Stimulated activated CD4-positive, alpha-beta T cell treated with anti-CD3 and anti-CD28 coated beads, Interleukin-1b, Interleukin-23, amount 100 ng/mL, for 1 hour (primary cell): ENCODE measurements at regions not wholly inside any gene's neighbourhood (a gene's known extent, or its start where the extent isn't known, plus 50 kb on each side); places are given as distances from the start of the nearest gene placed in this dataset.

Experiments
- DNase-seq, 2 donors: peaks; one replicate each; pipeline ENCODE4 v3.0.0-alpha.2; 2020; ENCODE audit warnings: low read depth in 2 of 2

DNA sequence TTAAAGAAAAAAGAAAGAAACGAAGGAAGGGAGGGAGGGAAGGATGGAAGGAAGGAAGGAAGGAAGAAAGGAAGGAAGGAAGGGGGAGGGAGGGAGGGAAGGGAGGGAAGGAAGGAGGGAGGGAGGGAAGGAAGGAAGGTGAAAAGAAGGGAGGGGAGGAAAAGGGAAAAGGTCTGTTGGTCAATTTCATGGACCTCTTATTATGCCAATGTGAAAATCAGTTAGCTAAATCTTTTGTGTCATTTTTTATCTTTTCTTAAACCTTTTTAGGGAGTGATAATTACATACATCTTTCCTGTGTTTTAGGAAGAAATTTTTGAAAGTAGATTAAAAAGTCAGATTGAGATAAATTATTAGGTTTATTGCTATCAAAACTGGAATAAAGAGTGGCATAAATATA is 670.2 kb upstream of the CITED2 start:
- DNase-seq: no peak

DNA sequence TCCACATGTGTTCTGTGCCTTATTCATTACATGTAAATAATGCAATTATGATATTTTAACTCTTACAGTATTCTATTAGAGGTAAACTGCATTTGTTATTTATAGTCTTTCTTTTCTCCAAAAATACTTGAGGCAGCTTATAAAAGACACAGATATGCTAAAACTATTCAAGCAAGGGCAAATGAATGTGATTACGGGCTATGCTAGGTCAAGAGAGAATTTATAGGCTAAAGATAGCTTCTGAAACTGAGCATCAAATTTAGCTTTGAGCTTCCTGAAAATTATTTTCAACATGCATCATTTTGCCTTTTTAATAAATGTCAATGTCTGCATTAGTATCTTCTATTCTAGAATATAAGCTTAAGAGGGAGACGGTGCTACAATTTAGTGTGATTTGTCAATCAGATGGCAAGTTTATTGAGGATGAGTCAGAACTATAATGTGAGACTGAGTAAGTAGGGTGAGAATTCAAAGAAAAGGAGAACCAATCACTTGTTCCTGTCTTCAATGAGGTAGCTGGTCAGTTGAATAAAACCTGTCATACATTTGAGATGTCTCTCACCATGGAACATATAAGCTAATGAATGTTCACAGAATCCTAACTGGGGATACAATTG is 669.4 kb upstream of the CITED2 start:
- no peak for DNase-seq

DNA sequence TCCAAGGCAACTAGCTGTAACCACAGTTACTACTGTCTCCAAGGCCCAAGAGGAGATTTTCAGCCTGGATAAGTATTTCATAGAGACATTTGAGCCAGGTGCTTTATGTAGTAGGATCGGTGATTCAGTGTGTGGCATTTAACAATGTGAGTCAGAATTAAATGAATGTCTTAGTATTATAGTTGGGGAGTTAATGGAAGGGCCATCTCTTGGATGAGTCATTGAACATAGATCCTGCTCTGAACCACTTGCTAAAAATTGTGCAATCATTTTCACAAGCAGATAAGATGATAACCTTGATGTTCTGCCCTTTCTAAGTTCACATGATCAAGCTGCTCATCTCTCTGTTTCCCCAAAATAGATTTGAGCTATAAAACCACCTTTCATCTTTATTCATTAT is 668.9 kb upstream of the CITED2 start:
- DNase-seq: no peak

DNA sequence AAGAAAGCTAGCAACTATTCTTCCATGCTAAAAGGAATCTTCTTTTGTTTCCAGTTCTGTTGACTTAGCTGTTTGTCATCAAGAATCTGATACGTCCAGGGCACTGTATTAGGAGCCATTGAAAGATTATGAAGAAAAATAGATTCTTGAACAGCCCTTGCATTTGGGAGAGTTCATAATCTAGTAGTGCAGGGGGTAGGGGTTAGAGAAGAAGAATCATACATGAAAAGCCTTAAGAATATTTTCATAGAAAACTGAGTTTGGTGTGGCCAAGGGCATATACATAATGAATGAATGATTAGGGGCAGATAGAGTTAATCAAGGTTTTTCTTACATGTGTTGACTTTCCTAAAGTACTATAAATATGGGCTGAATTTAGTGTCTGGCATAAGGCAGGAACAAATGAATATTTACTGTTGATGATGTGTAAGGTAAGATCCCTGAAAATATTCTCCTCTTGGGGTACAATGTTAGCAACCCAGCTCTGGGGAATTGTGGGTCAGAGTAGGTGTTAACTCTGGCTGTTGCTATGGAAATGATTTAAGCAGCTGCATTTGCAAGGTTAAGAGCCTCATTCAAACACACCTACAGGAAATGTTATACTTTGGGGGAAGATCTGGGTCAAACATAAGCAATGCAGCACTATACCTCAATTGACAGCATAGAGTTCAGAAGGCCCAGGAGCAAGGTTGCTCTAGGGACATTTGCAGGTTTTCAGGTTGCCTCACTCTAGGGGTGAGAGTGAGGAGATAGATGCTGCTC is 667.3 kb upstream of the CITED2 start:
- DNase-seq: no peak

DNA sequence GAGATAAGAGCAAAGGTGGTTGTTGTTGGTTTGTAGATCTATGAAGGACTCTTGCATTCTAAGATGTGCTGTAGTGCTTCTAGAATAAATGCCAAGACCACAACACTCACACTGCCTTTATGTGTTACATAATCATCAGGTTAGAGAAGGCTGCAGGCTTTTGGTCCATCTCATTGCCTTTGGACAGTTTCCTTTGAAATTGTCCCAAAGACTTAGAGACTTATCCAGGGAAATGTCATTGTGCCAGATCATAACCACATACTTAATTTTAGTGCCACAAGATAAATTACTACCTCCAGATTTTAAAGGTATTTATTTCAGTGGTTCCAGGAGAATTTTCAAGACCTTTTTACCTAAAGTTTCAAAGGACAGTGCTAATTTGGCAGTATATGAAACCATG is 666.6 kb upstream of the CITED2 start:
- DNase-seq: no peak

DNA sequence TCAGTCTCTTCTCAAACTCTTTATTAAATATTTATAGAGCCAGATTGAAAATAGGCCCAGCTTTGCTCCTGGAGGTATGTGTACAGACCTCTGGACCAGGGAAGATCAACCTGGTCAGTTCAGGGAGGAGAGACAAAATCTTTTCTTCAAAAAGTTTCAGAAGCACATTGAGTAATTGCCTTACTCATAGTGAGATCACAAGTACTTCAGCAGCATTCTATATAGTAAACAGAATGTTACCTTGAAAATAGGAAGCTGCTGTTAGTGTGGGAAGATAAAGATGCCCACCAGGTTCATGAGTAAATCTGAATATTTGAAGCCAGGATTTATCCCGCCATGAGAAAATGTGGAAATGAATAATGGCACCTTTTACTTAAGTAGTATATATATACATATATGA is 665.9 kb upstream of the CITED2 start:
- no peak for DNase-seq

DNA sequence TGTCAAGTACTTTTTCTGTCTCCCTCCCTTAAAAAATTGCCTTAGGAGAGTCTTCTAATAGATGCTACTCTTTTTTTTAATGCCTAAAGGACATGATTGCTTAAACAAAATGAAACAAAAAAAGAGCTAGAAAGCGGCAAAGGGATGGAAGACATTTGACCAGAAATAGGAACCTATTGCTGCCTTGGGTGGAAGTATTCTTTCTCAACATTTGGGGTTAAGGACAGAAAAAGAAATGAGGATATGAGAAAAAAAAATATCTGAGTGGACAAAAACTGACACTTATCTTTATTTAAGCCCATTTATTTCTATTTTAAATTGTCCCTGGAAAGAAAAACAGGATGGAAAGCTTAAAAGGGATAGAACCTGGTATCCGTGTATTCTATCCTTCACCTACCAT is 664.9 kb upstream of the CITED2 start:
- no peak for DNase-seq

DNA sequence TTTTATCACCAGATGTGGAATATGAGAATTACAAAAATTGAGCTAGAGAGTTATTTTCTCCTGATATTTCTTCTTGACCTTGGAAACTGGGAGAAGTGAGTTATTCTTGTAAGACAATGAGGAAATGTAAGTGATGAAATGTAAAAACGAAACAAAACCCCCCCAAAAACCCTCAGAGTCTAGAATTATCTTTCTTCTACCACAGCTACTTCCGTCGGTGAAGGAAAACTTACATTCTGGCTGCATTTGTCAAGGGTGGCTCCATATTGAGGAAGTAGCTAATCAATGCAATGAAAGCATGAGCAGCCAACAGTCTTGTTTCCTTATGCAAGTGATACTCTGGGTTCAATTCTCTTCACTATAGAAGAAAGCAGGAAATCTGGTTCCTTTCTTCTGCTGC is 661.7 kb upstream of the CITED2 start:
- DNase-seq: no peak

DNA sequence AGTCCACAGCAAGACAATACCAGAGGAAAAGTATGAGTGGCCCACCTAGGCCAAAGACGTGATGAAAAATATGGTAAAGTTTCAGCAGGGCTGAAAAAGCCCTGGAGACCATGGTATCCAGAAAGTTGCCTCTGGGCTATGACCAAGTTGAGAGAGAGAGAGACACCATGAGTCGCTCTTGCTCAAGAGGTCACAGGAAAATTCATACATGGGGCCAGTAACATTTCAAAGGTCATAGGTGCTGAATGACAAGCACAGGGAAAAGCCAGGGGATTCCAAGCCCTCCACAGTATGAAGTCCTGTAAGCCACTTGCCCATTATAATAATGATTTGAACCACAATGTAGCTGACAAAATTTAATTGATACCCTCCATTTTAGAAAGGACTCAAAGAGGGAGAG is 657.7 kb upstream of the CITED2 start:
- no peak for DNase-seq

DNA sequence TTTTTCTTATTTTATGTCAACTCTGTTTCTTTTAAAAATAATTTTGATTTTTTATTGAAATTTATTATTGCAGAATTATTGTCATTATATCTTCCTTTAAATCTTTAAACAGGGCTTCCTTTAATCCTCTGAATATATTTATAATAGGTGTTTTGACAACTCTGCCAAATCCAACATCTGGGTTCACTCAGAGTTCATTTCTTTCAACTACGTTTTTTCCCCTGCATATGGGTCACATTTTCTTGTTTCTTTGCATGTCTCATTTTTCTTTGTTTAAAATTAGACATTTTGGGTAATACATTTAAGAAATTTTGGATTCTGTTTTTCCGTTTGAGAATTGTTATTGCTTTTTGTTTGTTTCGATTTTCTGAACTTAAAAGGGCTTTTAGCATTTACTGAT is 655.1 kb upstream of the CITED2 start:
- DNase-seq: no peak

DNA sequence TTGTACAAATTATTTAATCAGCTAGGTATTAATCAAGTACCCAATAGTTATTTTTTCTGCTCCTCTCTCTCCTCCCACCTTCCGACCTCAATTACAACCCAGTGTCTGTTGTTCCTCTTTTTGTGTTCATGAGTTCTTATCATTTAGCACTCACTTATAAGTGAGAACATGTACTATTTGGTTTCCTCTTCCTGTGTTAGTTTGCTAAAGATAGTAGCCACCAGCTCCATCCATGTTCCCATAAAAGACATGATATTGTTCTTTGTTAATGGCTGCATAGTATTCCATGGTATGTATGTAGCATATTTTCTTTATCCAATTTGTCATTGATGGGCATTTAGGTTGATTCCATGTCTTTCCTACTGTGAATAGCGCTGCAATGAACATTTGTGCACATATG is 652.8 kb upstream of the CITED2 start:
- no peak for DNase-seq

DNA sequence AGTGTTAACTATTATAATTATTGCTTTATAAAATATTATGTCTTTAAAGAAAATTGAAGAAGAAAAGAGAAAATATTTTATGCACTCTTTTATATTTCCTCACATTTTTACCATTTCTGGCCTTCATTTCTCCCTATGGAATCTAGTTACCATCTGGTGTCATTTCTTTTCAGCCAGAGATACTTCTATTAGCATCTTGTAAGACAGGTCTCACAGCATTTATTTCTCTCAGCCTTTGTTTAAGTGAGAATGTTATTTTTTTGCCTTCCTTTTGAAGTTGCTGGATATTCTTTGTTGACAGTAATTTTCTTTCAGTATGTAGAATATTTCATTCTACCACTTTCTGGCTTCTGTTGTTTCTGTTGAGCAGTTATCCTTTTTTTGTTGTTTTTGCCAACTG is 652.1 kb upstream of the CITED2 start:
- no peak for DNase-seq

DNA sequence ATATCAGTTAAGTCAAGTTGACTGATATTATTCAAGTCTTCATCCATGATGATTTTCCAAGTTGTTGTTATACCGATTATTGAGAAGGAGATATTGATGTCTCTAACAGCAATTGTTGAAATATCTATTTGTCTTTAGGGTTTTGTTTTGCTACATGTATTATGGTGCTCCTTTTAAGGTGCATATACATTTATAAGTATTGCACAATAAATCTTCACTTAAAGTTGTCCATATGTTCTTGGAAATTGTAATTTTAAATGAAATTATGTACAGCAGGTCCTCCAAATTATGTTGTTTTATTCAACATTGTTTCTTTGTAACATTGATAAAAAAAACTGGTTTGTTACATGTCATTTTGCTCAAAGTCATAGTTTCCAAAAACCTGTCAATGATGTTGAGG is 650.7 kb upstream of the CITED2 start:
- no peak for DNase-seq

DNA sequence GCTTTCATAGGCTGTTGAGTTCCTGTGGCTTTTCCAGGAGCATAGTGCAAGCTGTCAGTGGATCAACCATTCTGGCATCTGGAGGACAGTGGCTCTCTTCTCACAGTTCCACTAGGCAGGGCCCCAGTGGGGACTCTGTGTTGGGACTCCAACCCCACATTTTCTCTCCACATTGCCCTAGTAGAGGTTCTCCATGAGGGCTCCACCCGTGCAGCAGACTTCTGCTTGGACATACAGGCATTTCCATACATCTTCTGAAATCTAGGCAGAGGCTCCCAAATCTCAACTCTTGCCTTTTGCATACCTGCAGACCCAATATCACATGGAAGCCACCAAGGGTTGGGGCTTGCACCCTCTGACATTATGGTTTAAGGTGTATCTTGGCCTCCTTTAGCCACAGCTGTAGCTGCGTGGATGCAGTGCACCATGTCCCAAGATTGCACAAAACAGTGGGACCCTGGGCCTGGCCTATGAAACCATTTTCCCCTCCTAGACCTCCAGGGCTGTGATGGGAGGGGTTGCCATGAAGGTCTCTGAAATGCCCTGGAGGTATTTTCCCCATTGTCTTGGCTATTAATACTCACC is 645.9 kb upstream of the CITED2 start:
- DNase-seq: no peak

DNA sequence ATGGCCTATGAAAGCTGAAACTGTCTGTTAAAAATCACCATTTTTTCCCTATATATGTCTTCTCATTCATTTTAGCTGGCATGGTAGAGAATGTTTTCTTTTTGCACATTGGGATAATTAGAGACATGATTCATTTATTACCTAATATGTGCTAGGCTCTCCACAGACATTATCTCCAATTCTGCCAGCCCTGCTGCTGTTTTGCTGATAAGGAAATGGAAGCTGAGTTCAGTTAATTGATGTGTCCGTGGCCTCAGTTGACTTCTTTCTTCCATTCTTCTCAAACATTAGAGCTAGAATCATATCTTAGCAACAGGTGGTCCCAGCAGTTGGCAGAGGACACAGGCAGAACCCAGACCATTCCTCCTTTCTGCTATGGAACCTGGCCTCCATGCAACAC is 644.1 kb upstream of the CITED2 start:
- DNase-seq: no peak

DNA sequence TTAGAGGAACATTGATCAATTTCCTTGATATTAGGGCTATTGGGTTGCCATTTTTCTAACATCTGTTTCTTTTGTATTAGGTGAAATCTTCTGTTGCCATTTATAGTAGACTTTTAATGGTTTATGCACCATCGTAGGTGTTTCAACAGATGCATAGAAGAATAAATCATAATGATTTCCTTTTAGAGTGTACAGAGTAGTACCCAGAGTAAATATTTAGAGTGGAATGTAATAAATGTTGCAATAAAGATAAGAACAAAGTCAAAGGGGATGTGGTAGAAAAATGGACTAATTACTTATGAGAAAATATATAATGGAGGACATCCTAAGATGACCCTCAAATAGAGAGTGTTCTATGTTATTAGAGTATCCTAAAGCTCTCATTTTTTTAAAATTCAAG is 643.0 kb upstream of the CITED2 start:
- no peak for DNase-seq

DNA sequence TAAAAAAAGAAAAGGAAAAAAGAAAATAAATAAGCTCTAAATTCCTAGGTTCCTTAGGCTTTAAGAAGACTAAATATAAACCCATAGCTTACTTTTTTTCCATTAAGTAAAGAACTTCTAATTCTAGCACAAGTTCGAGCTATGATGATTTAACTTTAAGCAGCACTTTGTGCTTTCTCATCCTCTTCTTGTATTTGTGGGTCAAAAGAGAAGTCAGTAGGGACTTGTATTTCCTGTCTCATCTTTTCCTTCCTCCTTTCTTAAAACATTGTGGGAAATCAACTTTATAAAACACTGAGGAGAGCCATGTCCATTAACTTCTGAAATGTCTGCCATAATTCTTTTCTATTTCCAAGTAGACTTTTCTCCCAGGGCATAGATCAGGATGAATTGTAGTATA is 637.7 kb upstream of the CITED2 start:
- no peak for DNase-seq

DNA sequence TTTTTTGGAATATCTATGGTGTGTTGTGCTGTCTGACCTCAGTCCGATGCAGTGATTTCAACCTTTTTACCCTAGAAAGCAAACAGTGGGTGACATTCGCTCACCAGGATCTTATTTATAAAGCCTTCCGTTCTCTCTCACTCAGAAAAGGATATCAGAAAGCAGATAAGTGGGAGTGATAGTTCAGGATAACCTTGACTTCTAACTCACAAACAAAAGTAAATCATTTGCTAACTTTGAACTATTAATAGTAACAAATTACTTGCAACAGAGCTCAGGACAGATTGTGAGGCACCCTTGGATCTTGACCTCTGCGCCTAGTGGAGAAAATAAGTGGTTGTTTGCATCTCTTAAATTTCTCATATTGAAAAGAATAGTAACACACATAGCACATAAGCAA is 637.1 kb upstream of the CITED2 start:
- DNase-seq: no peak

DNA sequence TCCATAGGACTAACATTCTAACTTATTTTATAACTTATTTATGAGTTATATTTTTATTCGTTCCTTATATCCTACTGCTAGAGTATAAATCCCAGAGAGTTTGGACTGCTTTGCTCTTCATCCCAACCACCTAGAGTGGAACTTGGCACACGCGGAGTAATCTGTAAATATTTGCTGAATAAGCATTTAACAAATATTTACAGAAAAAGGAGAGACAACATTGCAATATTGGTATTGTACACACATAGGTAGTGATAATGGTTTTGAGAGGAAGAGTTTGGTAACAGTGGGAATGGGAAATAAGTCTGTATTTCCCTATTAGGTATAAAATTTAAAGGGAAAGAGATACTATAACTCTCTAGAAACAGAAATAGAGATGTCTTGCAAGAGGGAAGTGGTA is 634.8 kb upstream of the CITED2 start:
- no peak for DNase-seq

DNA sequence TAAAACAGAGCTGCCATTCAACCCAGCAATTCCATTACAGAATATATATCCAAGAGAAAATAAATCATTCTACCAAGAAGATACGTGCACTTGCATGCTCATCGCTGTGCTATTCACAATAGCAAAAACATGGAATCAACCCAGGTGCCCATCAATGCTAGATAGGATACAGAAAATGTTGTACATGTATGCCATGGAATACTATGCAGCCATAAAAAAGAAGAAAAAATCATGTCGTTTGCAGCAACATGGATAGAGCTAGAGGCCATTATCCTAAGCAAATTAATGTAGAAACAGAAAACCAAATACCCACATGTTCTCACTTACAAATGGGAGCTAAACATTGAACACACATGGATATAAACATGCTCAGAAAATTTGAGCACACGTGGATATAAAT is 633.1 kb upstream of the CITED2 start:
- DNase-seq: no peak

DNA sequence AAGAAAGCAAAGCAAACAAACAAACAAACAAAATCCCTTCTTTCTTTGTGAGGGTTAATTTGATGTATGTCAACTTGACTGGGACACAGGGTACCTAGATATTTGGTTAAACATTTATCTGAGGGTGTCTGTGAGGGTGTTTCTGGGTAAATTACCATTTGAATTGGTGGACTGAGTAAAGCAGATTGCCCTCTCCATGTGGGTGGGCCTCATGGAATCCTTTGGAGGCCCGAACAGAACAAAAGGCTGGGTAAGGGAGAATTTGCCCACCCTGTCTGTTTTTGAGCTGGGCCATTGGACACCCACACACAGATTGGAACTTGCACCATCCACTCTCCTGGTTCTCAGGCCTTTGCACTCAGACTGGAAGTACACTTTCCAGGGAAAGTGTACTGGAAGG is 628.8 kb upstream of the CITED2 start:
- DNase-seq: no peak

DNA sequence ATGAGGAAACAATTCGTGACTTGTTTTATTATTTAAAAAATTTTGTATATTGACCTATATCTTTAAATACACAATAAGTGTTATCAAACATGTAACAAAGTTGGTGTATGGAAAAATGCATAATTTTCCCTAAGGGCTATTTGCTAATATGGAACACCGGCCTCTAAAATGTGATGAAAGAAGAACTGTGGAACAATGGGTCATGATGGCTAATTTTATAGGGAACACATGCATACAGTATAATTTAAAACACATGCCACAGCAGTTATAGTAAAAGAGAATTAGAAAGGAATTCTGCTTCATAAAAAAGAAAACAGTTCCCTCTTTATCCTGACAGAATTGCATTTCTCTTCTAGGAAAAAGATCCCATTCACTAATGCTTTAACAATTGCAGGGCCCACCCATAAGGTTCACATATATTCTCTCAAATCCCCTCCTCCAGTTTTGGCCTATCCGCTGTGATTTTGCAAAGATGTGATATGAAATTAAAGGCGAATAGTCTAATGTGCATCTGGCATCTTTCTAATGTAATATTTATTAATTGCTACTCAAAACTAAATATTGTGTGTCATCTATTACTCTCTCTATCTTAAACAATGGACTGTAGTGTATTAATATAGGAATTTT is 628.1 kb upstream of the CITED2 start:
- no peak for DNase-seq

DNA sequence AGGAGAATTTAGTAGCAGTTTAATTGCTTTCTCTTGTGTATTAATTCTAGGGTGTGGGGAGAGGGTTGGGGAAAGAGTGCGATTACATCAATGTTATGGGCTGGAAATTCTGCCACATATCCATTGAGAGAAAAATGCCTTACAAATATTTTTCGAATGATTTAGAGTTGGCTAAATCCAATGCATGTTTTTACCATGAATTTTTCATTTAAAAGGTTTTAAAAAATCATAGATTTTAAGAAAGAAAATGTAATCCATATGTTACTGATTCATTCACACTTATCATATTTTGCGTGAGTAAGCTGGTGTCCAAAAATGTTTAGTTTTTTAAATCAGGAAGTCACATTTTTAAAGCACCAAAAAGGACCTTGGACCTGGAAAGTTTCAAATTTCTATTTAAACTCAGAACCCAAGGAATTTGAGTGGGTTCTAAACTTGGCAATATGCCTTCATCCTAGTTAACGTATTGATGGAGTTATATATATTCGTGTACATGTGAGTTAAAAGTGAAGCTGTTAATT is 627.4 kb upstream of the CITED2 start:
- no peak for DNase-seq
